Caco-2 (cell line): ENCODE measurements at regions not wholly inside any gene's neighbourhood (a gene's known extent, or its start where the extent isn't known, plus 50 kb on each side); places are given as distances from the start of the nearest gene placed in this dataset.
A peak's percentile ranks its signal among the peaks of the same experiment; 100 is the strongest.

Experiments used
- BruUV-seq: library from RNA; stranded (reverse); fragments of 400-500 nt; replicated peaks from 2 replicates; lab custom pipeline; 2021; lab: Mats Ljungman, UMichigan
- CTCF ChIA-PET: fragments of 300-600 bp; sonication (Branson Sonifier 250); formaldehyde crosslinking; loops from one replicate; lab custom pipeline; 2022; ENCODE audit warnings: antibody characterized with exemption; lab: Charles Lee
- POLR2A ChIA-PET: fragments of 300-600 bp; sonication (Branson Sonifier 250); formaldehyde crosslinking; loops from one replicate; lab custom pipeline; 2022; ENCODE audit warnings: antibody characterized with exemption; lab: Charles Lee
- DNase-seq, 2 experiments: peaks; one replicate each; pipeline versions ENCODE4 v3.0.0 to v3.0.0-alpha.2; 2020 to 2022
- H3K27me3 ChIP-seq: replicated peaks from 2 replicates; pipeline ENCODE4 v1.6.0; 2011; ENCODE audit warnings: low read length; ENCODE audit not compliant: control insufficient read depth, insufficient read depth
- H3K36me3 ChIP-seq: 2 replicates; pipeline ENCODE4 v1.5.1; 2011; ENCODE audit warnings: low read length; ENCODE audit not compliant: control insufficient read depth, insufficient read depth
- H3K4me1 ChIP-seq: fragments of 250-450 bp; sonication (Bioruptor Pico); 2 replicates; pipeline ENCODE4 v1.5.1; 2020; ENCODE audit warnings: mild to moderate bottlenecking
- H3K4me3 ChIP-seq: 2 replicates; pipeline ENCODE4 v1.5.1; 2011; ENCODE audit warnings: low read depth, mild to moderate bottlenecking, control low read depth, low read length
- H3K9me3 ChIP-seq: fragments of 250-450 bp; sonication (Bioruptor Pico); 2 replicates; pipeline ENCODE4 v1.5.1; 2020; ENCODE audit warnings: mild to moderate bottlenecking, moderate library complexity
- H3K27ac Mint-ChIP-seq: one replicate; pipeline ENCODE4 v1.8.0; 2022; ENCODE audit warnings: mixed read lengths; ENCODE audit not compliant: unreplicated experiment
- H3K27me3 Mint-ChIP-seq: one replicate; pipeline ENCODE4 v1.8.0; 2022; ENCODE audit warnings: mixed read lengths; ENCODE audit not compliant: insufficient read depth, unreplicated experiment
- H3K36me3 Mint-ChIP-seq: one replicate; pipeline ENCODE4 v1.8.0; 2022; ENCODE audit warnings: mild to moderate bottlenecking, mixed read lengths; ENCODE audit not compliant: insufficient read depth, unreplicated experiment
- H3K4me1 Mint-ChIP-seq: one replicate; pipeline ENCODE4 v1.8.0; 2022; ENCODE audit warnings: low read depth, mixed read lengths; ENCODE audit not compliant: unreplicated experiment
- H3K4me3 Mint-ChIP-seq: one replicate; pipeline ENCODE4 v1.8.0; 2022; ENCODE audit warnings: mild to moderate bottlenecking, moderate library complexity, mixed read lengths; ENCODE audit not compliant: unreplicated experiment
- H3K9me3 Mint-ChIP-seq: one replicate; pipeline ENCODE4 v1.8.0; 2022; ENCODE audit warnings: mixed read lengths; ENCODE audit not compliant: unreplicated experiment
- intact Hi-C: fragments of 100-400 bp; cut with micrococcal nuclease; formaldehyde crosslinking; loops from one replicate; pipeline ENCODE4 v1.10.0; 2022; ENCODE audit not compliant: unreplicated experiment
- TF ChIP-seq, protein P1 (sequence below), 2 experiments: fragments of 200-600 bp in 1 of 2; IDR thresholded peaks; 1 replicate in 1 of 2; 2 replicates in 1 of 2; pipeline versions ENCODE4 v1.5.1 to v1.8.0; 2011 to 2022; ENCODE audit warnings: antibody characterized with exemption in 1 of 2, control low read depth in 1 of 2, inconsistent platforms in 1 of 2, low read depth in 1 of 2, low read length in 1 of 2, mild to moderate bottlenecking in 1 of 2, moderate library complexity in 1 of 2; ENCODE audit not compliant: insufficient read depth in 1 of 2, severe bottlenecking in 1 of 2, unreplicated experiment in 1 of 2

DNA sequence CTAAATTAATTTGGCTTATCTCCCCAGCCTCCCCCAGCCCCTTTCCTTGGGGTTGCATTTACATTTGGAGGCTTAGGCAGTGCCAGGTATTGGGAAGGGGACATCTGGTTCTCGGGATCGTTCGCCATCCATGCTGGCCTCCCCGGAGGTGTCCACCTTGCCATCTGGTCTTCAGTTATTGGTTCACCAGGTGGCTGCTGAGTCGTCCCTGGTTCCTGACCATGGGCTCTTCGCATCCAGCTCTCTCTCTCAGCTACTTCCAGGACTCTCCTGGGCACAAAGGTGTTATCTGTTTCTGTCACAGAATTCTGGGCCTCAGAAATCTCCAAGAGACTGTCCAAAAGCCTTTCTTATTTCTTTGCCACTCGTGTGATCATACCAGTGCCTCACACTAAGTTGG lies 75.4 kb upstream of the SCOC start:
- Mint-ChIP-seq H3K4me3 (peak overlapping the region; percentile 67), H3K27me3 (no peaks in the 10 kb centered on the region), H3K9me3 (no peaks in the 10 kb centered on the region), H3K4me1 (peaks cover 19% of the 10 kb centered on the region), H3K27ac (no peak overlapping the region), H3K36me3 (no peaks in the 10 kb centered on the region)
- DNase-seq, result no peak
- ChIA-PET CTCF (no interaction called here), POLR2A (no interaction called here)
- no peaks in the 10 kb centered on the region for H3K9me3 ChIP-seq
- no peaks in the 10 kb centered on the region for H3K27me3 ChIP-seq
- H3K36me3 ChIP-seq, result no peaks in the 10 kb centered on the region
- no TSS peak for BruUV-seq
- intact Hi-C loops, result no loop called here
- TF ChIP-seq, protein P1, sequence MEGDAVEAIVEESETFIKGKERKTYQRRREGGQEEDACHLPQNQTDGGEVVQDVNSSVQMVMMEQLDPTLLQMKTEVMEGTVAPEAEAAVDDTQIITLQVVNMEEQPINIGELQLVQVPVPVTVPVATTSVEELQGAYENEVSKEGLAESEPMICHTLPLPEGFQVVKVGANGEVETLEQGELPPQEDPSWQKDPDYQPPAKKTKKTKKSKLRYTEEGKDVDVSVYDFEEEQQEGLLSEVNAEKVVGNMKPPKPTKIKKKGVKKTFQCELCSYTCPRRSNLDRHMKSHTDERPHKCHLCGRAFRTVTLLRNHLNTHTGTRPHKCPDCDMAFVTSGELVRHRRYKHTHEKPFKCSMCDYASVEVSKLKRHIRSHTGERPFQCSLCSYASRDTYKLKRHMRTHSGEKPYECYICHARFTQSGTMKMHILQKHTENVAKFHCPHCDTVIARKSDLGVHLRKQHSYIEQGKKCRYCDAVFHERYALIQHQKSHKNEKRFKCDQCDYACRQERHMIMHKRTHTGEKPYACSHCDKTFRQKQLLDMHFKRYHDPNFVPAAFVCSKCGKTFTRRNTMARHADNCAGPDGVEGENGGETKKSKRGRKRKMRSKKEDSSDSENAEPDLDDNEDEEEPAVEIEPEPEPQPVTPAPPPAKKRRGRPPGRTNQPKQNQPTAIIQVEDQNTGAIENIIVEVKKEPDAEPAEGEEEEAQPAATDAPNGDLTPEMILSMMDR (IDR thresholded peaks at IDR 0.05; ENCODE audit: insufficient read depth in 1 of 2, low read depth in 1 of 2, low read length in 1 of 2, severe bottlenecking in 1 of 2, unreplicated experiment in 1 of 2), result no peak
- H3K4me1 ChIP-seq, result no peaks in the 10 kb centered on the region
- H3K4me3 ChIP-seq, result no peak overlapping the region

DNA sequence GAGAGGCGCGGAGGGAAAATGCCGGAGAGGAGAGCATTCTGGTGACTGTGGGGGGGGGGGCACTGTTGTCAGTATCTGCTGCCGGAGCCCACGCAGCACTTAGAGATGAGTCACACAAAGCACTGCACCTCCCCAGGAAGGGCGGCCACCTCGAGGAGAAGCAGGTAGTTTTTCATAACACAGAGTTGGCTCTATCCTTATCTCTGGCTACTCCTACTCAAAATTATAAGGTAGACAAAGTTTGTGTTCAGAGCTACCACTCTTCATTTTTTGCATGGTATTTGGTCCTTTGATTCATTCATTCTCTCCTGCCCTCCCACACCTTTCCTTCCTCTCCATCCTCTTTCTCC lies 76.2 kb upstream of the SCOC start:
- no TSS peak for BruUV-seq

DNA sequence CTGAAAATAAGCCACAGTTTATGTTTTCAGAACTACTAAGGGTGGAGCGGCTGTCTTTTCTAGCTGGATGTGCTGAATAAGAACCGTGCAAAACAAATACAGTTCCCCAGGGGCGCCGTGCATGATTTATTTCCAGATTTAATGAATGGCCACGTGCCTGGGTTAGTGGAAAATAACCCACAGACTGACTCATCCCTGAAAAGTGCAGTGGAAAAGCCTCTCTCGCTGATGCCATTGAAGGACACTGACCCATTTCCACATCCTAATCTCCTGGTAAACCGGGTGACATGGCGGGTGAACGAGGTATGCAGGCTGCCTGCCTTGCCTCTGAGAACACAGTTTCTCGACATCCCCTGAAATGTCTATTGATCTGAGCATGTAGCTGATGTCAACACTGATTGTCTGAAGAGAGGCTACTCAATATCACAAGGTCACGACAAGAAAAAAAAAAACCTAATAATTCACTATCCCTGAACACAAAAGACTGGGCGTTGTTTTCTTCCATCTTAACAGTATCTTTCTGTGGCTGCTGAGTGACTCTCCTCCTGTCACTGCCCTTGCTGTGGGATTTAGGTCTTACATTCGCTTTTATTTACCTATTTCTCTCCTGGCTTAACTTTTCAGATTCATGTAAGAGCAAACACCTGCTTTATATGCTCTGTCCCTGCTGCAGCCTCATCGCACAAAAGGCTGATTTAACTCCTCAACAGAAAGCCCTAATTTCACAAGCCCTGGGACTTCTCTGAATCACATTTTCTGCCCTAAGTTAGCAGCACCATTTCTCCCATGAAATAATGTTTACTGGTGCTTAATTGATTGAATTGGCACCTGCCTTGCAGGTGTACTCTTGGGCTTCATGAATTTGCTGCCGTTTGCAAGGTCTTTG lies 76.9 kb upstream of the SCOC start:
- CTCF ChIA-PET, result no interaction called here
- H3K36me3 Mint-ChIP-seq, result no peaks in the 10 kb centered on the region
- POLR2A ChIA-PET, result no interaction called here
- no peaks in the 10 kb centered on the region for H3K4me1 ChIP-seq
- H3K27me3 ChIP-seq, result no peaks in the 10 kb centered on the region
- peak overlapping the region; percentile 6; the same call in 1 of the 2 replicates for H3K4me3 ChIP-seq
- H3K27ac Mint-ChIP-seq, result peak overlapping the region; percentile 48
- peak in 1 of 2 experiments; percentile 20 for DNase-seq
- no TSS peak for BruUV-seq
- intact Hi-C loops, result no loop called here
- no peaks in the 10 kb centered on the region for H3K9me3 ChIP-seq
- H3K9me3 Mint-ChIP-seq, result no peaks in the 10 kb centered on the region
- TF ChIP-seq, protein P1 (IDR thresholded peaks at IDR 0.05; ENCODE audit: insufficient read depth in 1 of 2, low read depth in 1 of 2, low read length in 1 of 2, severe bottlenecking in 1 of 2, unreplicated experiment in 1 of 2), result no peak
- no peaks in the 10 kb centered on the region for H3K27me3 Mint-ChIP-seq
- H3K4me1 Mint-ChIP-seq, result peaks cover 19% of the 10 kb centered on the region
- H3K36me3 ChIP-seq, result no peaks in the 10 kb centered on the region
- peak overlapping the region; percentile 67 for H3K4me3 Mint-ChIP-seq

More for the DNA sequence above, 76.2 kb upstream of the SCOC start:
- H3K4me3 Mint-ChIP-seq, result peak overlapping the region; percentile 67
- H3K4me1 Mint-ChIP-seq, result peaks cover 19% of the 10 kb centered on the region
- TF ChIP-seq, protein P1 (IDR thresholded peaks at IDR 0.05; ENCODE audit: insufficient read depth in 1 of 2, low read depth in 1 of 2, low read length in 1 of 2, severe bottlenecking in 1 of 2, unreplicated experiment in 1 of 2), result no peak
- Histone ChIP-seq H3K9me3 (no peaks in the 10 kb centered on the region), H3K4me1 (no peaks in the 10 kb centered on the region), H3K27me3 (no peaks in the 10 kb centered on the region), H3K4me3 (peak overlapping the region; percentile 6; the same call in 1 of the 2 replicates), H3K36me3 (no peaks in the 10 kb centered on the region)
- no peaks in the 10 kb centered on the region for H3K27me3 Mint-ChIP-seq
- intact Hi-C loops, result no loop called here
- H3K36me3 Mint-ChIP-seq, result no peaks in the 10 kb centered on the region
- POLR2A ChIA-PET, result no interaction called here
- CTCF ChIA-PET, result no interaction called here
- DNase-seq, result peak in 1 of 2 experiments; percentile 26
- peak overlapping the region; percentile 48 for H3K27ac Mint-ChIP-seq
- H3K9me3 Mint-ChIP-seq, result no peaks in the 10 kb centered on the region
